Loucy (cell line): ENCODE measurements at regions not wholly inside any gene's neighbourhood (a gene's known extent, or its start where the extent isn't known, plus 50 kb on each side); places are given as distances from the start of the nearest gene placed in this dataset.

ENCODE experiments used
- CTCF ChIP-seq: fragments of 200-600 bp; sonication (generic); conservative IDR thresholded peaks from 2 replicates; pipeline ENCODE4 v1.5.1; 2014; ENCODE audit warnings: mild to moderate bottlenecking, antibody characterized with exemption, low read length
- EZH2phosphoT487 ChIP-seq: fragments of 200-600 bp; IDR thresholded peaks from 2 replicates; pipeline ENCODE4 v1.6.1; 2018; ENCODE audit warnings: antibody characterized with exemption, mild to moderate bottlenecking, moderate library complexity, borderline replicate concordance

GRCh38 chr3:74066456-74066855 lies 441.7 kb upstream of the PDZRN3 start:
- no peak for TF ChIP-seq CTCF
- no peak for TF ChIP-seq EZH2phosphoT487
